PC-9 (cell line): ENCODE measurements at regions not wholly inside any gene's neighbourhood (a gene's known extent, or its start where the extent isn't known, plus 50 kb on each side); places are given as distances from the start of the nearest gene placed in this dataset.
"Not testable (repeated sequence)": the region's sequence is repeated elsewhere in the genome, so short reads cannot be mapped to it uniquely, and the experiment has no call there.

Source experiments
- CTCF ChIP-seq: fragments of 200-600 bp; sonication (generic); conservative IDR thresholded peaks from 2 replicates; pipeline ENCODE4 v1.6.1; 2017; ENCODE audit warnings: mixed run types, antibody characterized with exemption, mild to moderate bottlenecking, moderate library complexity
- EZH2 ChIP-seq: fragments of 200-600 bp; sonication (generic); IDR thresholded peaks from 2 replicates; pipeline ENCODE4 v1.8.0; 2017; ENCODE audit warnings: antibody characterized with exemption, low read depth

- TF ChIP-seq CTCF, EZH2: not testable (repeated sequence)
These were observed 116.0 kb downstream of the TDRD15 start for GRCh38 chr2:21239749-21240148.
